ENCODE measurements at regions not wholly inside any gene's neighbourhood (a gene's known extent, or its start where the extent isn't known, plus 50 kb on each side); places are given as distances from the start of the nearest gene placed in this dataset.
"Not testable (repeated sequence)": the region's sequence is repeated elsewhere in the genome, so short reads cannot be mapped to it uniquely, and the experiment has no call there.

- Mint-ChIP-seq H3K36me3 (ENCODE audit: insufficient read depth) (no peaks in the 10 kb centered on the region), H3K27ac (no peak overlapping the region), H3K27me3 (peaks cover 4 to 5% of the 10 kb centered on the region in 2 donors), H3K4me3 (no peak overlapping the region), H3K4me1 (ENCODE audit: low read depth in 2 of 2) (no peaks in the 10 kb centered on the region), H3K9me3 (no peaks in the 10 kb centered on the region)
- no peak for ATAC-seq (replicated peaks)
- no peak for DNase-seq
Observed at GRCh38 chr9:96069629-96070220, 194.2 kb downstream of the ERCC6L2 start.

GRCh38 chr9:96068511-96068910 is 193.0 kb downstream of the ERCC6L2 start:
- peaks cover 0 to 16% of the 10 kb centered on the region in 2 donors for H3K27me3 Mint-ChIP-seq
- no peak for ATAC-seq (replicated peaks)
- no peak overlapping the region for H3K4me3 Mint-ChIP-seq
- no peaks in the 10 kb centered on the region for H3K4me1 Mint-ChIP-seq (ENCODE audit: low read depth in 2 of 2)
- no peaks in the 10 kb centered on the region for H3K9me3 Mint-ChIP-seq
- H3K36me3 Mint-ChIP-seq (ENCODE audit: insufficient read depth), result no peaks in the 10 kb centered on the region
- no peak for DNase-seq
- H3K27ac Mint-ChIP-seq, result no peak overlapping the region

- no peak for DNase-seq
- no peak overlapping the region for H3K4me3 Mint-ChIP-seq
- H3K4me1 Mint-ChIP-seq (ENCODE audit: low read depth in 2 of 2), result no peaks in the 10 kb centered on the region
- no peaks in the 10 kb centered on the region for H3K36me3 Mint-ChIP-seq (ENCODE audit: insufficient read depth)
- peaks cover 0 to 25% of the 10 kb centered on the region in 2 donors for H3K27me3 Mint-ChIP-seq
- no peak overlapping the region for H3K27ac Mint-ChIP-seq
- ATAC-seq (replicated peaks), result no peak
- H3K9me3 Mint-ChIP-seq, result no peaks in the 10 kb centered on the region
Observed at GRCh38 chr9:96067600-96067999, 192.1 kb downstream of the ERCC6L2 start.

- Mint-ChIP-seq H3K4me3 (no peak overlapping the region), H3K9me3 (no peaks in the 10 kb centered on the region), H3K27ac (no peak overlapping the region), H3K36me3 (ENCODE audit: insufficient read depth) (no peaks in the 10 kb centered on the region), H3K27me3 (peaks cover 0 to 25% of the 10 kb centered on the region in 2 donors), H3K4me1 (ENCODE audit: low read depth in 2 of 2) (no peaks in the 10 kb centered on the region)
- no peak for ATAC-seq (replicated peaks)
- DNase-seq, result no peak
Observed at GRCh38 chr9:96067004-96067403, 191.5 kb downstream of the ERCC6L2 start.

GRCh38 chr9:96065482-96066251 is 190.2 kb downstream of the ERCC6L2 start:
- Mint-ChIP-seq H3K36me3 (ENCODE audit: insufficient read depth) (no peaks in the 10 kb centered on the region), H3K4me1 (ENCODE audit: low read depth in 2 of 2) (peaks cover 0 to 2% of the 10 kb centered on the region in 2 donors), H3K27ac (no peak overlapping the region), H3K27me3 (peaks cover 0 to 25% of the 10 kb centered on the region in 2 donors), H3K4me3 (no peak overlapping the region), H3K9me3 (no peaks in the 10 kb centered on the region)
- ATAC-seq (replicated peaks), result no peak
- no peak for DNase-seq

GRCh38 chr9:96064826-96065481 is 189.5 kb downstream of the ERCC6L2 start:
- no peak overlapping the region for H3K4me3 Mint-ChIP-seq
- no peaks in the 10 kb centered on the region for H3K9me3 Mint-ChIP-seq
- H3K36me3 Mint-ChIP-seq (ENCODE audit: insufficient read depth), result no peaks in the 10 kb centered on the region
- peaks cover 0 to 2% of the 10 kb centered on the region in 2 donors for H3K4me1 Mint-ChIP-seq (ENCODE audit: low read depth in 2 of 2)
- ATAC-seq (replicated peaks) (no peak), DNase-seq (no peak)
- no peak overlapping the region for H3K27ac Mint-ChIP-seq
- H3K27me3 Mint-ChIP-seq, result peaks cover 0 to 25% of the 10 kb centered on the region in 2 donors

- H3K36me3 Mint-ChIP-seq (ENCODE audit: insufficient read depth), result no peaks in the 10 kb centered on the region
- H3K4me3 Mint-ChIP-seq, result no peak overlapping the region
- ATAC-seq (replicated peaks) (no peak), DNase-seq (no peak)
- H3K27me3 Mint-ChIP-seq, result peaks cover 0 to 25% of the 10 kb centered on the region in 2 donors
- peaks cover 0 to 2% of the 10 kb centered on the region in 2 donors for H3K4me1 Mint-ChIP-seq (ENCODE audit: low read depth in 2 of 2)
- no peaks in the 10 kb centered on the region for H3K9me3 Mint-ChIP-seq
- H3K27ac Mint-ChIP-seq, result no peak overlapping the region
Observed at GRCh38 chr9:96062854-96063253, 187.4 kb downstream of the ERCC6L2 start.

GRCh38 chr9:96062031-96062430 is 186.5 kb downstream of the ERCC6L2 start:
- DNase-seq (no peak), ATAC-seq (replicated peaks) (no peak)
- Mint-ChIP-seq H3K4me3 (no peak overlapping the region), H3K9me3 (no peaks in the 10 kb centered on the region), H3K36me3 (ENCODE audit: insufficient read depth) (no peaks in the 10 kb centered on the region), H3K27ac (peak overlapping the region in 1 of 2 donors; percentile 15), H3K4me1 (ENCODE audit: low read depth in 2 of 2) (peaks cover 4 to 7% of the 10 kb centered on the region in 2 donors), H3K27me3 (peaks cover 0 to 25% of the 10 kb centered on the region in 2 donors)

GRCh38 chr9:96061293-96061987 is 185.9 kb downstream of the ERCC6L2 start:
- no peaks in the 10 kb centered on the region for H3K36me3 Mint-ChIP-seq (ENCODE audit: insufficient read depth)
- peak overlapping the region in 1 of 2 donors; percentile 15 for H3K27ac Mint-ChIP-seq
- no peaks in the 10 kb centered on the region for H3K9me3 Mint-ChIP-seq
- ATAC-seq (replicated peaks) (peak; percentile 58), DNase-seq (peak; percentile 27 to 44 (median 34))
- H3K4me1 Mint-ChIP-seq (ENCODE audit: low read depth in 2 of 2), result peaks cover 8 to 11% of the 10 kb centered on the region in 2 donors
- H3K4me3 Mint-ChIP-seq, result no peak overlapping the region
- H3K27me3 Mint-ChIP-seq, result peaks cover 0 to 25% of the 10 kb centered on the region in 2 donors

- H3K27me3 Mint-ChIP-seq, result peaks cover 0 to 6% of the 10 kb centered on the region in 2 donors
- H3K36me3 Mint-ChIP-seq (ENCODE audit: insufficient read depth), result no peaks in the 10 kb centered on the region
- H3K4me1 Mint-ChIP-seq (ENCODE audit: low read depth in 2 of 2), result peaks cover 10 to 14% of the 10 kb centered on the region in 2 donors
- no peaks in the 10 kb centered on the region for H3K9me3 Mint-ChIP-seq
- DNase-seq (no peak), ATAC-seq (replicated peaks) (no peak)
- no peak overlapping the region for H3K4me3 Mint-ChIP-seq
- H3K27ac Mint-ChIP-seq, result no peak overlapping the region
Observed at GRCh38 chr9:96058218-96058617, 182.7 kb downstream of the ERCC6L2 start.

GRCh38 chr9:96057155-96057554 is 181.7 kb downstream of the ERCC6L2 start:
- ATAC-seq (replicated peaks) (peak; percentile 65), DNase-seq (no peak)
- no peaks in the 10 kb centered on the region for H3K9me3 Mint-ChIP-seq
- H3K4me3 Mint-ChIP-seq, result no peak overlapping the region
- peak overlapping the region; percentile 81 to 89 for H3K27ac Mint-ChIP-seq
- H3K4me1 Mint-ChIP-seq (ENCODE audit: low read depth in 2 of 2), result peaks cover 10 to 14% of the 10 kb centered on the region in 2 donors
- no peaks in the 10 kb centered on the region for H3K27me3 Mint-ChIP-seq
- H3K36me3 Mint-ChIP-seq (ENCODE audit: insufficient read depth), result no peaks in the 10 kb centered on the region

GRCh38 chr9:96056226-96056625 is 180.7 kb downstream of the ERCC6L2 start:
- peak overlapping the region; percentile 81 to 89 for H3K27ac Mint-ChIP-seq
- ATAC-seq (replicated peaks) (no peak), DNase-seq (no peak)

GRCh38 chr9:96054248-96054647 is 178.8 kb downstream of the ERCC6L2 start:
- H3K4me3 Mint-ChIP-seq; DNase-seq; H3K9me3 Mint-ChIP-seq; ATAC-seq (replicated peaks); H3K27me3 Mint-ChIP-seq; H3K36me3 Mint-ChIP-seq (ENCODE audit: insufficient read depth): not testable (repeated sequence)
- peaks cover 10 to 14% of the 10 kb centered on the region in 2 donors for H3K4me1 Mint-ChIP-seq (ENCODE audit: low read depth in 2 of 2)
- H3K27ac Mint-ChIP-seq, result peak overlapping the region in 1 of 2 donors; percentile 15

More at GRCh38 chr9:96056226-96056625, 180.7 kb downstream of the ERCC6L2 start:
- peaks cover 10 to 11% of the 10 kb centered on the region in 2 donors for H3K4me1 Mint-ChIP-seq (ENCODE audit: low read depth in 2 of 2)
- H3K36me3 Mint-ChIP-seq (ENCODE audit: insufficient read depth), result no peaks in the 10 kb centered on the region
- no peaks in the 10 kb centered on the region for H3K27me3 Mint-ChIP-seq
- H3K9me3 Mint-ChIP-seq, result peaks cover 0 to 2% of the 10 kb centered on the region in 2 donors
- no peak overlapping the region for H3K4me3 Mint-ChIP-seq

Measured in effector memory CD8-positive, alpha-beta T cell (primary cell).